Osteocyte (in vitro differentiated cells): ENCODE measurements at regions not wholly inside any gene's neighbourhood (a gene's known extent, or its start where the extent isn't known, plus 50 kb on each side); places are given as distances from the start of the nearest gene placed in this dataset.

Experiments
- DNase-seq: peaks from one replicate; pipeline ENCODE4 v3.0.0; 2021; ENCODE audit warnings: mixed read lengths; ENCODE audit not compliant: unreplicated experiment; ENCODE audit errors: extremely low spot score
- H3K27ac Mint-ChIP-seq: one replicate; pipeline ENCODE4 v1.8.0; 2021; ENCODE audit warnings: mild to moderate bottlenecking, mixed read lengths; ENCODE audit not compliant: unreplicated experiment
- H3K27me3 Mint-ChIP-seq: one replicate; pipeline ENCODE4 v1.8.0; 2021; ENCODE audit warnings: mixed read lengths; ENCODE audit not compliant: unreplicated experiment
- H3K36me3 Mint-ChIP-seq: one replicate; pipeline ENCODE4 v1.8.0; 2021; ENCODE audit warnings: mixed read lengths; ENCODE audit not compliant: unreplicated experiment
- H3K4me1 Mint-ChIP-seq: one replicate; pipeline ENCODE4 v1.8.0; 2021; ENCODE audit warnings: mixed read lengths; ENCODE audit not compliant: unreplicated experiment
- H3K4me3 Mint-ChIP-seq: one replicate; pipeline ENCODE4 v1.8.0; 2021; ENCODE audit warnings: mild to moderate bottlenecking, moderate library complexity, mixed read lengths; ENCODE audit not compliant: unreplicated experiment
- H3K9me3 Mint-ChIP-seq: one replicate; pipeline ENCODE4 v1.8.0; 2021; ENCODE audit warnings: mixed read lengths; ENCODE audit not compliant: unreplicated experiment
- CTCF ChIP-seq: fragments of 200-600 bp; sonication (generic); IDR thresholded peaks from 2 replicates; pipeline ENCODE4 v1.5.0; 2021; ENCODE audit warnings: antibody characterized with exemption, mild to moderate bottlenecking, moderate library complexity

GRCh38 chr5:124446120-124446519 lies 300.3 kb downstream of the ZNF608 start:
- H3K27ac Mint-ChIP-seq, result no peak overlapping the region
- no peak for DNase-seq
- no peaks in the 10 kb centered on the region for H3K9me3 Mint-ChIP-seq
- no peak for TF ChIP-seq CTCF
- no peak overlapping the region for H3K4me3 Mint-ChIP-seq
- no peaks in the 10 kb centered on the region for H3K4me1 Mint-ChIP-seq
- H3K36me3 Mint-ChIP-seq, result no peaks in the 10 kb centered on the region
- H3K27me3 Mint-ChIP-seq, result peaks cover 4% of the 10 kb centered on the region

DNA sequence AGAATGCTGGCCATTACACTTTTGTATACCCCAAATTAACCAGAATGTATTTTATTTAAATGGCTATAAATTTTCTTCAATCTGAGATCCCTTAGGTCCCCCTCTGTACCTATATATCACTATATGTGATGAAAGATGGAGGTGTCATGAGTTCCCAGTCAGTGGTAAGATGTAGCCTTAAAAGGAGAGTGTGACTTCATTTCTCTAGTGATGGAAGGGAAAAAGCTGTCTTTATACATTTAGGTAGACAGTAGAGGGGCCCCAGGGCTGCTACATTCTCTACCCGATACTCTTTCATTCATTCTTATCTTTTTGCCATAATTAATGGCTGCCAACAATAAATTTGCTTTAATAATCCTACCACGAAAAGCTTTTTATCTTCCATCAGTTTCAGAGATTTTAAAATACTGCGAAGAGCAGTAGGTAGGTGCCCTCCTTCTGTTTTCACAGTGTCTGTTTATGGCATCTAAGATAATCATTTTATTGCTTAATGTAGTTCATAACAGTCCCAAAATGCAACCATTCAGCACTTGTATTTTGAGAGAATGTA lies 301.3 kb downstream of the ZNF608 start:
- no peaks in the 10 kb centered on the region for H3K36me3 Mint-ChIP-seq
- peaks cover 4% of the 10 kb centered on the region for H3K27me3 Mint-ChIP-seq
- DNase-seq, result no peak
- no peak for TF ChIP-seq CTCF
- H3K4me1 Mint-ChIP-seq, result no peaks in the 10 kb centered on the region
- no peak overlapping the region for H3K27ac Mint-ChIP-seq
- no peak overlapping the region for H3K4me3 Mint-ChIP-seq
- H3K9me3 Mint-ChIP-seq, result no peaks in the 10 kb centered on the region

- Mint-ChIP-seq H3K4me1 (peaks cover 2% of the 10 kb centered on the region), H3K36me3 (no peaks in the 10 kb centered on the region), H3K27me3 (peaks cover 4% of the 10 kb centered on the region), H3K27ac (no peak overlapping the region), H3K9me3 (no peaks in the 10 kb centered on the region), H3K4me3 (no peak overlapping the region)
- no peak for TF ChIP-seq CTCF
- DNase-seq, result no peak
Measured at GRCh38 chr5:124444147-124444775, 302.2 kb downstream of the ZNF608 start.

GRCh38 chr5:124440471-124440870 lies 306.0 kb downstream of the ZNF608 start:
- Mint-ChIP-seq H3K9me3 (peaks cover 3% of the 10 kb centered on the region), H3K4me3 (no peak overlapping the region), H3K27me3 (peaks cover 2% of the 10 kb centered on the region), H3K27ac (no peak overlapping the region), H3K4me1 (peaks cover 14% of the 10 kb centered on the region), H3K36me3 (no peaks in the 10 kb centered on the region)
- no peak for TF ChIP-seq CTCF
- DNase-seq, result no peak

DNA sequence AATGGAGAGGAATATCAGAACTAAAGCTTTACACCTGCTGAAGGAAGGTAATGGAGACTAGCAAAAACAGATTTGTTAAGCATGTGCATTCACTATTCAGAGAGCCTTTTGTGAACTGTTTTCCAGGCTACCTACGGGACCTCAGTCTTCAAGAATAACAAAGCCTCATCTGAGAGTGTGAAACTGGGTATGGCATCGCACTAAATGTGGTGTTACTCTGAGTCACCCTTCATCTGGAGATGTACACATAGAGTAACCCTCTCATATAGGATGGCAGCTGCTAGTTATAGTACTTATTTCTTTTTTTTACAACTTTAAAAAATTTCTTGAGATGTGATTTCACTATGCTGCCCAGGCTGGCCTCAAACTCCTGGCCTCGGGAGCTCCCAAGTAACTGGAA lies 306.8 kb downstream of the ZNF608 start:
- Mint-ChIP-seq H3K27me3 (peaks cover 2% of the 10 kb centered on the region), H3K27ac (no peak overlapping the region), H3K4me3 (no peak overlapping the region), H3K36me3 (no peaks in the 10 kb centered on the region), H3K9me3 (peaks cover 10% of the 10 kb centered on the region), H3K4me1 (peaks cover 14% of the 10 kb centered on the region)
- TF ChIP-seq CTCF, result no peak
- no peak for DNase-seq
